ENCODE measurements at regions not wholly inside any gene's neighbourhood (a gene's known extent, or its start where the extent isn't known, plus 50 kb on each side); places are given as distances from the start of the nearest gene placed in this dataset.

DNA sequence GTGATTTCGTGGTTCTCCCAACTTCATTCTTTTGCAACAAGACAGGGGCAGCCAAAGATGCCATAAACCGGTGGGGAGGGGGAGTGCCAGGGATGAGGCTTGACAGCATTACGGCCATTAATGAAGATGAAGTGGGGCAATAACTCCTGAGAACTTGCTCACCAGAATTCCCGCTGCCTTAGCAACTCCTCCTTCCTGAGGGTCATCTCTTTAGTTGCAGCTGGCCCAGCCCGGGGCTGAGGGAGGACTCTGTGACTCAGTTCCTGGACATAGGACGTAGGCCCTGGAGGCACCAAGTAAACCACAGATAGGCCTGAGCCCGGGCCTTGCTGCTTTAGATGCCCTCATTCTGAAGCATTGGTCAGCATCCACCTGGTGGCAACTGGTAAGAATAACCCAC is 330.2 kb downstream of the RRAGC start (continued):
- TF ChIP-seq, protein P1, sequence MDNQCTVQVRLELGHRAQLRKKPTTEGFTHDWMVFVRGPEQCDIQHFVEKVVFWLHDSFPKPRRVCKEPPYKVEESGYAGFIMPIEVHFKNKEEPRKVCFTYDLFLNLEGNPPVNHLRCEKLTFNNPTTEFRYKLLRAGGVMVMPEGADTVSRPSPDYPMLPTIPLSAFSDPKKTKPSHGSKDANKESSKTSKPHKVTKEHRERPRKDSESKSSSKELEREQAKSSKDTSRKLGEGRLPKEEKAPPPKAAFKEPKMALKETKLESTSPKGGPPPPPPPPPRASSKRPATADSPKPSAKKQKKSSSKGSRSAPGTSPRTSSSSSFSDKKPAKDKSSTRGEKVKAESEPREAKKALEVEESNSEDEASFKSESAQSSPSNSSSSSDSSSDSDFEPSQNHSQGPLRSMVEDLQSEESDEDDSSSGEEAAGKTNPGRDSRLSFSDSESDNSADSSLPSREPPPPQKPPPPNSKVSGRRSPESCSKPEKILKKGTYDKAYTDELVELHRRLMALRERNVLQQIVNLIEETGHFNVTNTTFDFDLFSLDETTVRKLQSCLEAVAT (IDR thresholded peaks at IDR 0.05): no peak
- TF ChIP-seq, protein P2, sequence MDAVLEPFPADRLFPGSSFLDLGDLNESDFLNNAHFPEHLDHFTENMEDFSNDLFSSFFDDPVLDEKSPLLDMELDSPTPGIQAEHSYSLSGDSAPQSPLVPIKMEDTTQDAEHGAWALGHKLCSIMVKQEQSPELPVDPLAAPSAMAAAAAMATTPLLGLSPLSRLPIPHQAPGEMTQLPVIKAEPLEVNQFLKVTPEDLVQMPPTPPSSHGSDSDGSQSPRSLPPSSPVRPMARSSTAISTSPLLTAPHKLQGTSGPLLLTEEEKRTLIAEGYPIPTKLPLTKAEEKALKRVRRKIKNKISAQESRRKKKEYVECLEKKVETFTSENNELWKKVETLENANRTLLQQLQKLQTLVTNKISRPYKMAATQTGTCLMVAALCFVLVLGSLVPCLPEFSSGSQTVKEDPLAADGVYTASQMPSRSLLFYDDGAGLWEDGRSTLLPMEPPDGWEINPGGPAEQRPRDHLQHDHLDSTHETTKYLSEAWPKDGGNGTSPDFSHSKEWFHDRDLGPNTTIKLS (IDR thresholded peaks at IDR 0.05; ENCODE audit: borderline replicate concordance, low read depth): no peak
- no peak for TF ChIP-seq JUNB (CRISPR knock-in tag; conservative IDR thresholded peaks at IDR 0.05)

- no peaks in the 10 kb centered on the region for H3K79me2 ChIP-seq (ENCODE audit: control insufficient read depth, insufficient read depth, low read length)
- H3K27me3 ChIP-seq (ENCODE audit: control insufficient read depth in 2 of 2, insufficient read depth in 2 of 2, low read length in 2 of 2): no peaks in the 10 kb centered on the region
- ChIA-PET POLR2A (interaction anchor here (0.7 to 2.5 kb wide), 4 partner anchors 11 to 19 kb away, joined by 3 to 7 read pairs (median 6); no protein-coding TSS in a partner anchor), CTCF (ENCODE audit: low intra/inter-chr PET ratio) (no interaction called here)
- peak overlapping the region; percentile 84 for H2AFZ ChIP-seq (ENCODE audit: low read depth, low read length)
- H3K9ac ChIP-seq (ENCODE audit: insufficient read depth in 1 of 2, low read depth in 2 of 2, low read length in 2 of 2): no peak overlapping the region
- in situ Hi-C loops (cut with MboI): no loop called here
- H3K9me3 ChIP-seq (replicated peaks; ENCODE audit: control insufficient read depth, insufficient read depth, low read depth, low read length): no peaks in the 10 kb centered on the region
- ATAC-seq (no peak), DNase-seq (ENCODE audit: extremely low read depth in 1 of 4, low spot score in 3 of 4) (no peak), FAIRE-seq (no peak)
- no TSS peak for BruUV-seq (replicated peaks)
- 32% methylated on average over 3 of the region's 3 CpGs for WGBS (ENCODE audit: insufficient coverage, low coverage, missing lambda C conversion rate)
- H3K36me3 ChIP-seq (ENCODE audit: control insufficient read depth, insufficient read depth, low read length): no peaks in the 10 kb centered on the region
- no peak overlapping the region for H3K4me3 ChIP-seq
- H3K4me2 ChIP-seq (ENCODE audit: insufficient read depth, low read length): no peak overlapping the region
- intact Hi-C loops (cut with micrococcal nuclease): no loop called here
- TF ChIP-seq, protein P3, sequence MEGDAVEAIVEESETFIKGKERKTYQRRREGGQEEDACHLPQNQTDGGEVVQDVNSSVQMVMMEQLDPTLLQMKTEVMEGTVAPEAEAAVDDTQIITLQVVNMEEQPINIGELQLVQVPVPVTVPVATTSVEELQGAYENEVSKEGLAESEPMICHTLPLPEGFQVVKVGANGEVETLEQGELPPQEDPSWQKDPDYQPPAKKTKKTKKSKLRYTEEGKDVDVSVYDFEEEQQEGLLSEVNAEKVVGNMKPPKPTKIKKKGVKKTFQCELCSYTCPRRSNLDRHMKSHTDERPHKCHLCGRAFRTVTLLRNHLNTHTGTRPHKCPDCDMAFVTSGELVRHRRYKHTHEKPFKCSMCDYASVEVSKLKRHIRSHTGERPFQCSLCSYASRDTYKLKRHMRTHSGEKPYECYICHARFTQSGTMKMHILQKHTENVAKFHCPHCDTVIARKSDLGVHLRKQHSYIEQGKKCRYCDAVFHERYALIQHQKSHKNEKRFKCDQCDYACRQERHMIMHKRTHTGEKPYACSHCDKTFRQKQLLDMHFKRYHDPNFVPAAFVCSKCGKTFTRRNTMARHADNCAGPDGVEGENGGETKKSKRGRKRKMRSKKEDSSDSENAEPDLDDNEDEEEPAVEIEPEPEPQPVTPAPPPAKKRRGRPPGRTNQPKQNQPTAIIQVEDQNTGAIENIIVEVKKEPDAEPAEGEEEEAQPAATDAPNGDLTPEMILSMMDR (IDR thresholded peaks at IDR 0.05 in 2 of 3, conservative IDR thresholded peaks at IDR 0.05 in 1 of 3; ENCODE audit: insufficient read depth in 2 of 3, low read depth in 1 of 3, low read length in 3 of 3): no peak
- H3K27ac ChIP-seq (ENCODE audit: extremely low read depth, low read depth, low read length): no peak overlapping the region
- peaks cover 32 to 38% of the 10 kb centered on the region in 2 experiments for H3K4me1 ChIP-seq (replicated peaks in 1 of 2; ENCODE audit: control insufficient read depth in 2 of 2, insufficient read depth in 2 of 2, low read length in 2 of 2)
- no peaks in the 10 kb centered on the region for H3K9me1 ChIP-seq (ENCODE audit: control insufficient read depth, insufficient read depth, low read length)
- H4K20me1 ChIP-seq (replicated peaks; ENCODE audit: control insufficient read depth, insufficient read depth, low read length): no peaks in the 10 kb centered on the region
These were observed 330.9 kb downstream of the RRAGC start for GRCh38 chr1:38528623-38529022.

Data from K562 (cell line).